GM18507 (cell line): ENCODE measurements at regions not wholly inside any gene's neighbourhood (a gene's known extent, or its start where the extent isn't known, plus 50 kb on each side); places are given as distances from the start of the nearest gene placed in this dataset.

Experiments
- DNase-seq: peaks from one replicate; pipeline ENCODE4 v3.0.0; 2011; ENCODE audit warnings: low read depth; ENCODE audit not compliant: insufficient read length; ENCODE audit errors: extremely low spot score
- FAIRE-seq: peaks from 2 replicates; lab custom pipeline; 2011; peaks lifted over from hg19 to GRCh38; lab: Jason Lieb, UNC

DNA sequence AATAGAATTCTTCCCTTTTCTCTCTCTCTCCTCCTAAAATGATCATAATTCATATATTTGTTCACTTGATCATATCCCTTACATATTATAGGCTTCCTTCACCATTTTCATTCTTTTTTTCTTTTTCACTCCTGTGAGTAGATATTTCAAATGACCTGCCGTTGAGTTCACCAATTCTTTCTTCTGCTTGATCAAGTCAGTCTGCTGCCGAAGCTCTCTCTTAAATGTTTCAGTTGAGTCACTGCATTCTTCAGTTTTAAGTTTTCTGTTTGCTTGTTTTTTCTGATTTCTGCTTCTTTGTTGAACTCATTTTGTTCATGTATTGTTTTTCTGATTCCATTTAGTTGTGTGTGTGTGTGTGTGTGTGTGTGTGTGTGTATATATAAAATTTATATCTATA lies 354.3 kb downstream of the GPAT3 start:
- FAIRE-seq: no peak
- no peak for DNase-seq

DNA sequence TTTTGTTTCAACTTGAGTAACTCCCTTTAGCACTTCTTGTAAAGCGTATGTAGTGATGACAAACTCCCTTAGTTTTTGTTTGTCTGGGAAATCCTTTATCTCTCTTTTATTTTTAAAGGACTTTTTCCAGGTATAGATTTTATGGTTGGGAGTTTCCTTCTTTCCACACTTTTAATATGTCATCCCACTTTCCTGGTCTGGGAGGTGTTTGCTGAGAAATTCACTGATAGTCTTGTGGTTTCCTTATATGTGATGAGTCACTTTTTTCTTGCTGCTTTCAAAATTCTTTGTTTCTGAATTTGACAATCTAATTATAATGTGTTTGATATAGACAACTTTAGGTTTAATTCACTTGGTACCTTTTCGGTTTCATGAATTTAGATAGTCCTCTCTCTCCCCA lies 353.9 kb downstream of the GPAT3 start:
- no peak for FAIRE-seq
- no peak for DNase-seq

DNA sequence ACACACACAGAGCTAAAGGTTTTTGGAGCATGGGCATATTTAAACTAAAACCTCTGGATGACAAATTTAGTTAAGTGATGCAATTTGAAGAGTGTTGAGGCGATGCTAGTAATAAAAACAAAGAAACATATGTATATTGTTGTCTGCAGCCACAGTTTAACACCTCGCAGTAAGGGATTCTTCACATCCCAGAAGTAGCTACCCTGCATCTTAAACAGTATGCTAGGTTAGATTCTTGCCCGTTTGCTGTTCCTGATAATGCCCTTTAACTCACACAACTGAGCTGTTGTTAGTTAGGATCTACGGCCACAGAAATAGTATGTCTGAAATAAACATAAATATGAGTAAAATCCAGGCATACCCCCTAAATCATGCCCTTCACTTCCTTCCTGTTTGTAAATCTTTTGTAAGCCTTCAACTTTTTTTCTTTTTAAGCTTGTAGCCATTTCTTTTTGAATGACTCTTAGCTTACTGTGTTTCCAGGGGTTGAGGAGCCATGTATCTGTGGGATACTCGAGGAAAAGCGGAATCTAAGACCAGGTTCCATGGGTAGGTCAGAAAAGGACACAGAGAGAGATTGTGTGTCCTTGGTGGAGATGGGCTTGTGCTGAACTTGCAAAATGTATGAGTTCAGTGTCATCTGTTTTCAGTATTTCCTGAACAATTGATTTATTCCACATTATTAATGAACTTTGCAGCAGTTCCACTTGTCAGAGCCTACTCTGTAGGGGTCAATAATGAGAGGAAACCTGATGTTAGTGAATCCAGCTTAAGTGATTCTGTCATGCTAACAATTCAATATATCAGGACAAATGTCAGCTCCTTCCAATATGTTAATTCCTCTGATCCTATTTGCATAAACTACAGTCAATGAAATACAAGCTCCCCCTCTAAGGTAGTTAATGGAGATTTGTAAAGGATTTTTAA lies 349.6 kb downstream of the GPAT3 start:
- FAIRE-seq: no peak

DNA sequence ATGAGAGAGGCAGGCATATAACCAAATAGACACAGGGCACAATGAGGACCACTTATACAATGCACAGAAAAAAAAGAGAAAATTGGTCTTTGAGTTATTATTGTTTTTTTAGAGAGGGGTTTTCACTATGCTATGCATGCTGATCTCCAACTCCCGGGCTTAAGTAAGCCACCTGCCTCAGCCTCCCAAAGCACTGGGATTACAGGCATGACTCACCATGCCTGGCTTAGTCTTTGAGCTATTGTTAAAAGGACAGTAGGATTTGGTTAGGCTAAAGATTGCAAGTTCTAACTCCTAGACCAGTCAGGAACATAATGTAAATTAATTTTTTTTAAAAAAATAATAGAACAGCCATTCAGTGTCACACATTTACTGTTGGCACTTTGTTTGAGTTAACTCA lies 340.1 kb downstream of the GPAT3 start:
- no peak for DNase-seq
- FAIRE-seq: no peak

More for the DNA sequence above, 349.6 kb downstream of the GPAT3 start:
- no peak for DNase-seq

DNA sequence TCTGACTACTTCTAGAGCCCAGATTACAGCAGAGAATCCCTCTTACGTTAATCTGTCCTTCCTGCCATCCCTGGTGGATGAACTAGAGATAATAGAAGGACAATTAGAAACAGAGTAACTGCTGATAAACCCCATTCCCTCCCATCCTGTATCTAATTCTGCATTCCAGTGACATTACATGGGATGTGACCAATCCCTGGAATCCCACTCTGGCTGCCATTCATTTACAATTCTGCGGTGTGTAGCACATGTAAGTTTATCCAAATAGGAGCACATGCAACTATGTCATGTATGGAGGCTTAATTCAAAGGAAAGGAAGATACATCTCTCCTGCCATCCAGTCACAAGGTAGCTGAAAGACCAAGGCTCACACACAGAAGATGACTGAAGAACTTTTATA lies 339.5 kb downstream of the GPAT3 start:
- no peak for DNase-seq
- no peak for FAIRE-seq

DNA sequence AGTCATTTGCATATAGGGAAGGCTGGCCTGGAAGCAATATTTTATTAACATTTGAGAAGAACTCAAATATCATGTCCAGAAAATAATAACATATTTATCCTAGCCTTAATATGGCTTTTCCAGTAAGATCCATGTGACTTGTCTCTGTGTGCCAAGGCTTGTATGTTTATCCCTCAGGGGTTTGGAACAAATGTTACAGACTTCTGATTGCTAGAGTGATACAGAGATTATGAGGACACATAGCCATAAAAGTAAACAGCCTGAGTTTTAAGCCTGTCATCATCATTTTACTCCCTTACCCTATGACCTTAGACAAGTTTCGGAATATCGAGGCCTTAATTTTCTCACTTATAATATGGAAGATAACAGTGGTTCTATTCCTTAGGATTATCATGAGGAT lies 338.1 kb downstream of the GPAT3 start:
- FAIRE-seq: no peak
- no peak for DNase-seq

DNA sequence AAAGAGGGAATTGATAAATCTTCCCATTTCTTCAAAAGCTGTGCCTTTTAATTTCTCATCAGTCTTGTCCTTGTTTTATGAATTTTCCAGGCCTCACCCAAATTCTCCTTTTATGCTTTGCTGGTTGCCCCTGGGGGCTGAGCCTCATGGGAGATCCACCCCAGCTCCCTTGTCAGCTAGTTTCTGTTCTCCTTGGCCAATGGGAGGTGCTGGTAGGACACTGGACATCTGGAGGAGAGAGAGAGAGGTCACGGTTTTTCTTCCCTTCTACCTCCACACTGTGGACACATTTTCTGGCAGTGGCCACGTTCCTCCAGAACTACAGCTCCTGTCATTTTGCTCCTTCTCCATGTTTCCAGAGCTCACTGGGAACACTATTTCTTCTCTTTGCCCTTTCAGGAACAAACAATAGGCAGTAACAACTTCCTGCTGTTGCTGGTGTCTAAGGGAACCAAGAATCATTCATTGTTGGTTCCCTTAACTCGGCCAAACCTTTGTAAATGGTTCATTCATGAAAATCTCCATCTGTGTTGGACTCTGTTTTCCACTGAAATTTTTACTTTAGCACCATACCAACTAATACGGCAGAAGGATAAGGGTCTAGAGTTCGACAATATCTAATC lies 334.5 kb downstream of the GPAT3 start:
- DNase-seq (no peak), FAIRE-seq (no peak)

DNA sequence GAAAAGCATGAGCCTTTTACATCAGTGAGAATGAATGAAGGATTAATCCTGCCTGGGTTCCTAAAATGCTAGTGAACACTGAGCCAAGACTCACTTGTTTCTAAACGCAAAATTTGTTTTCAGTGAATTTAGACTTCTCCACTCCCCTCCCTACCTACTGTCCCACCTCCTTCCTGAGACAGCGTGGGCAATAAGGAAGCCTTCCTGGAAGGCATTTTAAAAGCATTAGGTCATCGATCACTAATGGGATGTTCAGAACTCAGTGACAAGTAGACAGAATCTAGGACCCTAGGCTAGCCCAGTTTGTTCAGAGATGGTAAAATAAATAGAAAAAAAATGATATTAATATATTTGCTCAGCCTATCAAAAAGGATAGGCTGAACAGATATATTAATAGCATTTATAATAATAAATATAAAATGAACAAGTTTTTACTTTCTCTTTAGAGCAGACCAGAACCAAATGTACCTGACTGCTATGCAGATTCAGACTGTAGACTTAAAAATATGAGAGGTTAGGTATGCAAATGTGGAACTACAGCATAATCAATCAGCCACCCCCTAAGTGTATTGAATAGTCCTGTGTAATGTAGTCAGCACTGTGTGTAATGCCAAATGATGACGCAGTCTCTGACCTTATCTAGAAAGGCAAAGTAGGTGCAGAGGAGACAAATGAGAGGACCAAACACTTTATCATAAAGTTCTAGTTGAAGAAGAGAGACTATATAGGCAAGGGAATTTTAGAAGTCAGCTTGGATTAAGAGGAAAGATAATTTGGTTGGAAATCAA lies 331.1 kb downstream of the GPAT3 start:
- no peak for DNase-seq
- FAIRE-seq: no peak

DNA sequence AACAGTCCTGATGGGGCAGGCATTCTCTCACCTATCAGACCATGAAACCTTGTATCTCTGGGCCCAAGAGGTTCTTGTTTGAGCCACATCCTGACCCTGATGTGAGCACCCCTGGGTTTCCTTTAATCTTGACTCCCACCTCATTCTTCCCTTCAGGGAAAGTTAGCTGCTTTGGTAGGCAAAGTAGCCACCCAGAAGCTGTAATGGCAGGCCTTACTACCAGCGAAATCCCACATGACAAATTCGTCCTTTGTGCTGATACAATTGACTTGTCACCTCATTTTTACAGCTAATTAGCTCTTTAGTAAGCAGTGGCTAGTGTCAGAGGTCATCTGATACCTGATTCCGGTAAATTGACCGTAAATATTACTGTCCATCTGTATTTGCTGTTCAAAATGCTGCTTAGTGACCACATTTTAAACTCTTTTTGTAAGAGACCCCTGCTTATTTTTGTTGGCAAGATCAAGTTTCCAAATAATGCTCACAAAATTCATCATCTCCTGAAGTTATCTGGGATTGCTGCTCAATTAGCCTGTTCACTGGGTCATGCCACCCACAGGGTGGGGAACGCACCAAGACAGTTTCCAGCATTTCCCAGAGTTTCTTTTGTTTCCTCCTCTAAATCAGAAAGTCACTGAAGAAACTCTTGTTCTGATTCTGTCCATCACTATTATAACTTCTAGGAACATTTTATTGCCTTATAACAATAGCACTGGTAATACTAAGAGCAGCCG lies 329.7 kb downstream of the GPAT3 start:
- no peak for FAIRE-seq
- no peak for DNase-seq

DNA sequence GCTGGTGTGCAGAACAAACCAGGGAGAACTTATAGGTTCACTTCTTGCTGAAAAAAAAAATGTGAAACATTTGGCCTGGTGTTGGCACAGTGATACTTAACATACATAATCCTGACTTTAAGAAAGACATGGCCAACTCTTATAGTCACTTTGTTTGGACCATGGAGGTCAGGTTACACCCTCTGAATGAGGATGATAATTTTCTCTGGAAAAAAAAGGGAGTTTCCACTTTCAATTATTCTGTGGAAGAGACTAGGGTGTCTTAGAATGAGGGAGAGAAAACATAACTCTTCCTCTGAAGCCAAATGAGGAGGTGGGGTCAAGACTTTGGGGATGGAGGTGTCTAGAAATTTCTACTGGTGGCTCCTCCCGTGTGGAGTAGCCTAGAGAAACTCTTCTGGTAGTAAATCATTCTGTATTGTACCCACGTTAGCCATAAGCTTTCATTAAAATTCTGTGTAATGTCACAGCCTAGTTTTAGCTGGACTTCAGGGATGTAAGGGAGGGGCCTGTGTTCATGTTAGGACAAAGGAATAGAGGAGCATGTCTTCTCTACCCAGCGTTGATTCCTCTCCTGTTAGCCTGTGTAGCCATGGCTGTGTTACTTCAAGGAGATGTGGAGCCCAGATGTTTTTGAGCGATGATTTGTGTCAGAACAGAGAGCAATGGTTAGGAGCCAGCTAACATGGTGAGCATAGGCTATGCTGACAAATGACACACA lies 328.3 kb downstream of the GPAT3 start:
- no peak for DNase-seq
- FAIRE-seq: no peak

DNA sequence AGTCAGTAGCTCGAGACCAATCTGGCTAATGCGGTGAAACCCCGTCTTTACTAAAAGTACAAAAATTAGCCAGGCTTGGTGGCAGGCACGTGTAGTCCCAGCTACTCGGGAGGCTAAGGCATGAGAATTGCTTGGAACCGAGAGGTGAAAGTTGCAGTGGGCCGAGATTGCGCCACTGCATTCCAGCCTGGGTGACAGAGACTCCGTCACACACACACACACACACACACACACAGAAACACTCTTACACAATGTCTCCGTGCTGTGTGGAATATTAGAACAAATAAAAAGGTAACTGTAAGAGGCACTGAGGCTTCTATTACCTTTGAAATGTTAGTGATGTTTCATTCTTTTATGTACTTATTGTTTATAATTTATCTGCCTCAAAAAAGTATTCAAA lies 326.6 kb downstream of the GPAT3 start:
- FAIRE-seq: no peak
- no peak for DNase-seq

DNA sequence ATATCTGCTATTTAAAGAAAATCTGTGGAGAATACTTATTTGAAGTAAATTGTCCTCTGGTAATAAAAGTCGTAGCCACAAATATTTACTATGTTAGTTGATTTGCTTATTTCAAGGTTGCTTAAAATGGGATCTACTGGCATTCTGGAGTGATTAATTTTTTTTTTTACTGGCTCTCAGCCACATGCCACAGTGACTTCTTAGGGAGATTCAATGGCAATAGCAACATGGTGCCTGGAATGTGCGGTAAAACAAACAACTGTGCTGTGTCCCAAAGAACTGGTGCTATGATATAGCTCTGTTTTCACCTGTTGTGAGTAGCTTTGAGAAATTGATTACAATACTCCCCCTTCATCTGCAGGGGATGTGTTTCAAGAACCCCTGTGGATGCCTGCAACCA lies 324.3 kb downstream of the GPAT3 start:
- FAIRE-seq: no peak
- no peak for DNase-seq

DNA sequence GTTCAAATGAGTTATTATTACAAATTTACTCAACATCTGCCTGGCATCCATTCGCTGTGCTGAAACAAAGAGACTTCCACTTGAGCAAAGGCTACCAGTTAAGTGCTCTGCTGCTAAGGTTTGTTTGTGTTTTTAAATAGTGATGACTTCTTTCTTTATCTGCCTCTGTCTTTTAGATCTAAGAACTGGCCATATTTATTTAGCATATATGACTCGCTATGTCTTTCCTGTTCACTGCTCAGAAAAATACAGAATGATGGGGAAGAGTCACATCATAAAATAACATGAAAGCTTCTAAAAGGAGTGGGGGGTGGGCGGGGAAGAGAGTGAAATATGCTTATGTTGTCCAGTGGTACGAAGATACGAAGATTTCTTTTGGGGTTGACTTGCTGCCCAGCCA lies 322.2 kb downstream of the GPAT3 start:
- DNase-seq (no peak), FAIRE-seq (no peak)

DNA sequence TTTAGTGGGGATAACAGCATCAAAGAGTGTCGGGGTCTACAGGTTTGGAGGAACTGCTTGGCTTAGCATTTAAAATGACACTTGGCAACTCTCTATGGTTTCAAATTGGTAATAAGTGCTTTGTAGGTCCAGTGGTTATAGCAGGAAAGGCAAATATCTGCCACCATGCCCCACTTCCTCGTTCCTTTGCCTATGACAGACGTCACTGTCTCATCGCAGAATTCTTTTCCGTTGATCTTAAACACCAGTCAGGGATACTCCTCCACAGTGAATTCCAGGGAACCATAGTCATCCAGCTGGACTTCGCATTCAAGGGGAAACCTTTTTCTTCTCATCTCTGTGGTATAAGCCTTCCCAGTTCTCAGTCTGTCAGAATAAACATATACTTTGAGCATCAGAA lies 319.1 kb downstream of the GPAT3 start:
- FAIRE-seq (no peak), DNase-seq (no peak)

DNA sequence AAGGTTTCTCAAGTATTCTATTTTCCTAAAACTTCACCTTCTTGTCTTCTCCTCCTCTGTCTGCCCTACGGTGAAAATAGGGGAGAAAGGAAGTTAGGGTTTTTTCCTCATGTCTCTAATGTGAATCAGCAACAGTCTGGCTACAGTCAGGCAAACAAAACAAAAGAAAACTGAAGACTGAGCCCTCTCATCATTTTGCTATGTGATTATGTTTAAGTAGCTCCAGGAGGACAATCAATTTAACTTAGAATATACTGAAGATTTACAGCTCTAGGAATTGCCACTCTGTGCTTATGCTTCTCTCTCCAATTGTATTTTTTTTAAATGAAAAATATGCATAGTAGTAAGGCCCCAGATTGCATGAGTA lies 316.2 kb downstream of the GPAT3 start:
- DNase-seq: no peak
- no peak for FAIRE-seq

DNA sequence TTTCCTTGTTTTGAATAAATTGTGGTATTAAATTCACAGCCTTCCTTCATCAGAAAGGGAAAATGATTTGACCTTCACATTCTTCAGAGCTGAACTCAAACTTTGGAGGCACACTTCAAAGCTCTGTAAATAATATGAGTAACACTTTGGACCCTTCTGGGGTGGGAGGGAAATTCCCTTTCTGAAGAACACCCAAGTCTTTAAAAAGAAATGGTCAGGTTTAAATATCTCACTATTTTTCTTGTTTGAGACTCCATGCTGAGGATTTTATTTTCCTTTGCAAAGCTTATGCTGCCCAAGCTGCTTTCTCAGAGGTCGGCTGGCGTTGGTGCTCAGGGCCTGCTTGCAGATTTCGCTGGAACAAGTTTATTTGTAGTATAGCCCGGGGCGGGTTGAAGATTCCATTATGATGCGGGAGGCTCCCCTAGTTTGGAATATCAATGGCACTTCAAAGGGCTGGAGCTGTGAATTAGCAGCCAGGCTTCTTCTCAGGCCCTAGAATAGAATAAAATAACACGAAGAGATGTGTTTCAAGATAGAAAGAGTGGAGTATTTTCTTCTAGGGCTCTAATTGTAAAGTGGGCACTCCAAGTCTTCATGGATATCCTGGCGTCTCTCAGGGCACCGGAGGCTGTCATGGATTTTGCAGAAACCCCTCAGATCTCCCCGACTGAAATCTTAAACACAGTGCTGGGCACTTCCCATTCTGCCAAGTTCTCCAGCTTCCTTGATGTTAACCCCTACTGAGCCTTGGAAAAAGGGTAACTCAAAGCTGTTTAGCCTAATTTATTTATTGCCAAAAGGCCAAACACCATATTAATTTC lies 315.6 kb downstream of the GPAT3 start:
- no peak for FAIRE-seq
- no peak for DNase-seq

DNA sequence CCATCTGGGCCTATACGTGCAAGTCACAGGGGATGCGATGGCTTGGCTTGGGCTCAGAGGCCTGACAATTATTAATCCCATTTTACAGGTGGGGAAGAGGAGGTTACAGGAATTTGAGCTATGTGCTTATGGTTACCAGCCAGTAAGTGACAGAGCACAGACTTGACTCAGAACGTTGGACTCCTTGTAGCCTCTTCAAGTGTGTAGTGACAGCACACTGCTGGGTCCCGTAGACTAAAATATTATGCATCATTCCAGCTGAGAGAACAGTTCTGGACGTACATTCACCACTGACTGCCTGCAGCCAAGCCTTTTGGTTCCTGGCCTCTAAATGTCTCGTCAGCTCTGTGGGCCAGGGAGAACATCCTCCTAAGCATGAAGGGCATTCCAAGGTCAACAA lies 314.5 kb downstream of the GPAT3 start:
- FAIRE-seq (no peak), DNase-seq (no peak)

DNA sequence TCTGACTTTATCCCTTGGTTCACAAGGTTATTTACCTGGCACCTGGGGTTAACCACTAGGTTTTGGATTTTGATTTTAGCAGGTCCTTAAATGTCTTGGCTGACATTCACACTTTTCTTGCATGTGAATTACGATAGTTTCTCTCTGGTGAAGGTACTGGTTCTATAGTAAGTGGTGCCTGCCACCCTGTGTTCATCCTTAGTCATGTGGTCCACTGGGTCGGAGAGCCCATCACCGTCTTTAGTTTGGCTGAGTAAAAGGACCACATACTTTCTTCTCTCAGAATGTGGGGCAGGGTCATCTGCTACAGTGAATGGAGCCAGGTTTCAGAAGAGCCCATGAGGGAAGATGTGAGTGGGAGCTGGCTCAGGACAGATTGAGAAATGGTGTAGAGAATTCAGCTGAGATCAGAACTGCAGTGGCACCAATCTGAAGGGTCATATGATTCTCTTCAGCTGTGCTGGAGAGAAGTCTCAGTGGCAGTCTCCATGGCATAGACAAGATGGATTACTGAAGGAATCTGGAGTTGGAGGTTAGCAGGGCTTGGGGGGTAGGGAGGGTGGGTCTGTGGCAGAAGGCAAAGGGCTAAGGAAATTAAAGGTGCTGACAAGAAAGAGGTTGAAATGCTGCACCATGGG lies 310.4 kb downstream of the GPAT3 start:
- FAIRE-seq: no peak
- no peak for DNase-seq
